Left ventricle myocardium superior (tissue), 1 donor: ENCODE measurements at regions not wholly inside any gene's neighbourhood (a gene's known extent, or its start where the extent isn't known, plus 50 kb on each side); places are given as distances from the start of the nearest gene placed in this dataset.
"Not testable (repeated sequence)": the region's sequence is repeated elsewhere in the genome, so short reads cannot be mapped to it uniquely, and the experiment has no call there.

Source experiments
- ATAC-seq: fragments of 200-7000 bp; cut with Tn5 transposase; one replicate; pipeline ENCODE4 v1.9.1; 2020; ENCODE audit warnings: mild to moderate bottlenecking, moderate library complexity
- DNase-seq: peaks from one replicate; pipeline ENCODE4 v3.0.0-alpha.2; 2020
- intact Hi-C: fragments of 100-400 bp; cut with micrococcal nuclease; formaldehyde crosslinking; loops from one replicate; pipeline ENCODE4 v1.11.0; 2022
- donor health status: DM: no; HTN: yes; CAD: no; lungs with severe emphysema.

DNA sequence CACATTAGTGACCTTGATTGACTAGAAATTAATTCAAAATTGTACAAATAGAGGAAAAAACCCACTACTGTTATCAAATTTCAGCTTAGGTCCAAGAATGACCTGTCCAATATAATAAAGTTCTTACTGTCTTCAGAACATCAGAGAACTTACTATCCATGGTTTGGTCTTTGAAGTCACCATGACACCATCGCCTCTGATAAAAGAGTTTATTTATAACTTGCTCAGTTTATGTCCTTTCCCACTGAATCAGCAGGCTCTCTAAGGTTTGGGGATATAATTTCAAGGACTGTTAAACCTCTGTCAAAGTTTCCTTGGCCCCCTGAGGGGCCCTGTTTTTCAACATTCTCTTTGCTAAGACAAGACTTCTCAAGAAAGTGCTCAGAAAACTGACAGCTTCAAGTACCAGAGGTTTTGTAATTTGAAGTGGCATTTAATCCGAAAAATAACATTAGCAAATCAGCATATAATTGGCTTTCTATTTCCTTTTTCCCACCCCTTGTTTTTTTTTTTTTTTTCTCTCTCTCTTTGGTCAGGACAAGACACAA, 191.7 kb upstream of the FERD3L start:
- DNase-seq (no peak), ATAC-seq (no peak)
- intact Hi-C loops: no loop called here

DNA sequence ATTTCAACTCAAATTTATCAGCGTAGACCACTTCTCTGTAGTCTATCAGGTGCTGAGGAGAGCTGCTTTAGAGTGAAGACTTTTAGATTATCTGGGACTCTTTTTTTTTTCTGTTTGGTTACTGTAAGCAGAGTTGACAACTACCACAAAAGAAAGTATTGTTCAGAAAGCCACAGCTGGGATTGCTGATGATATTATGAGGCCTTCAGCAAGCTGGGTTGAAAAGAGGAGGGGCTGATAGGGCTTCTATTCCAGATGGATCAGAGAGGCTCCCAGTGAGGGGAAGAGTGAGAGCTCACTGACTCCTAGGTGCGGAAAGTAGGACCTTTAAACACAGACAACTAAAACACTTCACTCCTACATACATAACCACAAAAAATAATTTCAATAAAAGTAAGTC, 188.5 kb upstream of the FERD3L start:
- no peak for DNase-seq
- no peak for ATAC-seq
- intact Hi-C loops: no loop called here

DNA sequence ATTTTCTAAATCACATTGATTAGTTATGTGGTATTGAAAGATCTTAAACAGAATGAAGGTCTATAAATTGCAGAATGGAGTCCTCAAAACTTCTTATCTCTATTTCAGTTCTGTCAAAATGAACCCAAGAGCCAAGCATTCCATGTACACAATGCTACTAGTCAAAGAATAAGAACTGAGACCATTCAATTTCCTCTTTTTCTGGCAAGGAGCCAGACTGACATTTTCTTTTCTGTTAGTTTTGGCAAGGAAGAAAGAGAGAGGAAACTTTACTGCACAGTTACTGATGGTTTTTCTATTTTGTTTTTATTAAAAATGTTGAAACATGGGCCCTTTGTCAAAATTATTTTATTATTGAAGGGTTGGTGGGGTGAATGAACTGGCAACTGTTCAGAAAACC, 181.8 kb upstream of the FERD3L start:
- intact Hi-C loops: no loop called here
- ATAC-seq: no peak
- DNase-seq: no peak

DNA sequence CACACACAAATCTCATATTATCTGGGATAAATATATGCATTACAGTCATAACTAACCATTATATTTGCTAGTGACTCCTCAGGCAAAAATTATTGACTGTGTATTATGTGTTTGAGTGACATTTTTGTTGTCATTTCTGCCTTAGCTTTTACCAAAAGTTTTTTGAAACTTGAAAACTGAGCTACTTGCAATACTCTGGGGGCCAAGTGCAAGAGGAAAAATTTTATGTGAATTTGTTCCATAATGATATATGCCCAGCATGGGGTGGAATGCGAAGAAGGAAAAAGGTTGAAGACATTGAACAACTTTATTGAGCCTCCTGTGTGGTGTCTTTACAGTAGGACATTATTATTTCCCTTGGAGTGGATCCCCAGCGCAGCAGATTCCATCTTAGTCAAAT, 176.8 kb upstream of the FERD3L start:
- intact Hi-C loops: no loop called here
- DNase-seq (no peak), ATAC-seq (no peak)

DNA sequence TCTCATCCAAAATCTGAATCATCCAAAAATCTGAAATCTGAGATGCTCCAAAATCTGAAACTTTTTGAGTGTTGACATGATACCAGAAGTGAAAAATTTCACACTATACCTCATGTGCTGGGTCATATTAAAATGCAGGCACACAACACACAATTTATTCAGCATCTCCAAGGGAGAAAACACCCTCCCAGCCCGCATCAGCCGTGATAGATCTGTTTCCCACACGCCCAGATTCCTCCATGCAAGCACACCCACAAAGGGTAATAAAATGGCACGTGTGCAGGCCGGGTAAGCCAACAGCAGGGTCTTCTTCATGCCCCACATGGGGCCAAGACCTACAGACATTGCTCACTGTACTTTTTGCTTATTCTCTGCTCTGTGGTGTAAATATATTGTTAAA, 173.1 kb upstream of the FERD3L start:
- intact Hi-C loops: no loop called here
- no peak for ATAC-seq
- no peak for DNase-seq

DNA sequence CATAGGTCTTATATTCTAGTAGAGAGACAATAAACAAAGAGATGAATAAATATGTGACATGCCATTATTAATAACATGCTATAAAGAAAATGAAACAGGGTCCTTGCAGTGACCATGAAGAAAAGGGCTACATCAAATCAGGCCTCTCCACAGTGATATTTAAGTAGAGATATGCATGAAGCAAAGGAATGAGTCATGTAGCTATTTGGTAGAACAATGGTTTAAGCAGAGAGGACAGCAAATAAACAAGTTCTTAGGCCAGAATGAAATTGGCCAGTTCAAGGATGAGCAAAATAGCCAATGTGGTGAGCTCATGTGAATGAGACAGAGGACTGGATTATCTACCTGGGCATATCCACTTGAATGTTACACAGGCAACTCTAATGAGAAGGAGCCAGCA, 172.2 kb upstream of the FERD3L start:
- no peak for ATAC-seq
- intact Hi-C loops: no loop called here

DNA sequence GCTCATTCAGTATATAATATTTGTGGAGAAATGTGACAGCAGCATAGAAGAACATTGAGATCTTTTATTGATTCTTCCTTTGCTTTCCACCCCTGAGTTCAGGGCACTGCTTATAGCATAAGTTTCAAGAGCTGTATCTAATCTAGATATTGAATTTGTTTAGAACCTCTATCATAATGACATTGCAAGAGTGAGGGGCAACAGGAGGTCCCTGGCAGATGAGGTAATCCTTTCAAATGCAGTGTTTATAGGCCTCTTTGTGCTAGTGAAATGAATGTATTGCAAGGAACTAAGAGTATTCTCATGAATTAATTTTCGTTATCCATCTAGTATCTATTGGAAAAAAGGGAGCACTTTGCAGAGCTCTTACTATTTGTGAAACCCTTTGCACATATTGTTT, 167.2 kb upstream of the FERD3L start:
- DNase-seq (no peak), ATAC-seq (no peak)
- intact Hi-C loops: no loop called here

More for the DNA sequence above, 172.2 kb upstream of the FERD3L start:
- no peak for DNase-seq

DNA sequence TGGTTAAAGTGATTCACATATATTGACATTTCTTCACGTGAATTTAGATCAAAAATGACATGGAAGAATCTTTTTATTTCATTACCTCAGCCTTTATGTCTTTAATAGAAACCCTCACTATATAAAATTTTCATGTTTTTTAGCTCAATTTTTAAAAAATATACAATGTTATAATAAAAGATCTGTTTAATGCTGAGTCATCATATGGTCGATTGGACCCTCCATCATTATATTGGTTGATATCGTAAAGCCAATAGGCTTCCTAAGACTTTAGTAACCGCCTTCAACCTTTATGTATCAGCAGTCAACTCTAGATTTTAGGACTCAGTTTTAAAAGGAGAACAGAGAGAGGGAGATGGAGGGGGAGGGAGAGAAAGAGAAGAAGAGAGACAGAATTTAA, 162.3 kb upstream of the FERD3L start:
- ATAC-seq: no peak
- DNase-seq: no peak
- intact Hi-C loops: no loop called here

DNA sequence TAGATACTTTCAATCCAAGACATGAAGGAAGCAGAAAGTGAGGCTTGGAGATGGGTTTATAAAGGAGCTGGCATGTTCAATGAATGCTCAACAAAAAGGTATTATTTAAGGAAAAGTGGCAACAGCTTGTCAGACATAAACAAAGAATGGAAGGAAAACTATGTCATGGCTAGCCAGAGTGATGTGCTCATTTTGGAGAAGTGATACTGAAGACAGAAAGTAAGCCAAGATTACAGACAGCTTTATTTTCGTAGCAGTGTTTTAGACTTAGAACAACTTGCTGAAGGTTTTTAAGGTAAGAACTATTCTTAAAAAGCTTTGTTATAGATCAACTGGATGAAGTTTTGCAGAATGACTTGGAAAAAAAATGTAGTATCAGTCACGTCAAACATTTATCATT, 160.5 kb upstream of the FERD3L start:
- no peak for DNase-seq
- intact Hi-C loops: no loop called here
- no peak for ATAC-seq

DNA sequence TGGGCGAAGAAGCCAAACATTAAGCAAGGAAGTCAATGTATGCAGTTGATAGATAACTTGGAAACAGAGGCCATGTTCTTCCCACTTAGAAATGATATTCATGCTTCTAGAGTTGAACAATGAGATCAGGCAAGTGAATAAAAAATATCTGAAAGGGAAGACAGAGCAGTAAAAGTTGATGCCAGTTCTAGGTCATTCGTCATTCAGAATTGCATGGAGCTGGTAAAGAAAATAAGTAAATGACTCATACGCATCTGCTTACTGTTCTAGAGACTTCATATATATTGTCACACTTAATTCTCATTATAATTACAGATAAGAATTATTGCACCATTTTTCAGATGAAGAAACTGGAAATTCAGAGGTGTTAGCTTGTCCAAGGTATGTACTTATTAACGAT, 158.9 kb upstream of the FERD3L start:
- DNase-seq: no peak
- intact Hi-C loops: no loop called here
- no peak for ATAC-seq

DNA sequence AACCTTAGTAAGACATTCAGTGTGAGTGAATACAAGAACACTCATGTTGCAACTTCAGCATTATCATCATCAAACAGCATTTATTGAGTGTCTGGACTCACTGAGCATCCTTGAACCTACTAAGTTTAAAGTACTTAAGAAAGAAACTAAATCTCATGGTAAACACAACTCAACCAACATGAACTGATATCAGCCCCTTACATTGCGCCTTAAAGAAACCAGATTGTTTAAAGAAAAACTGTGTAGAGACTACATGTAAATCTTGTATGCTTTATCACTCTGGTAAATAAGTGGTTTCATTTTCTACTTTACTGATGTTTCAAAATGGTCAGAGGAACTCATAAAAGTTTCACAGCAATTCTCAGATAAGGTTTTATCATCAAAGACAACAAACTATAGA, 157.5 kb upstream of the FERD3L start:
- intact Hi-C loops: no loop called here
- DNase-seq (no peak), ATAC-seq (no peak)

DNA sequence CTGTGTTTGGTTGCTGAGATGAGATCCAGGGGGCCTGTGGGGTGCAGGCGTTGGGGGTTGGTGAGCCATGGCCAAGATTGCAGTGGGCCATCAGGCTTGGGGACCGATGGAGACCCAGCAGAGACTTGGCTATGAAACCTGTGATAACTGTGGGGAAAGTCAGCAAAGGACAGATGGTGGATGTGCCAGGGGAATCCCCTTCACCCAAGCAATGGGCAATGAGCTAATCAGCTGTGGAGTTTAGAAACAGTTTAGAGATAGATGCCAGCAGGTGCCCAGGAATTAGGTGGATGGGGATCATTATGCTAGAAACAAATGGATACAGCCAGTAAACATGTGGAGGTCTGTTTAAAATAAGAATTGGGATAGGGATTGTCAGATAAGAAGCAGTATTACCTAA, 151.4 kb upstream of the FERD3L start:
- no peak for ATAC-seq
- no peak for DNase-seq

DNA sequence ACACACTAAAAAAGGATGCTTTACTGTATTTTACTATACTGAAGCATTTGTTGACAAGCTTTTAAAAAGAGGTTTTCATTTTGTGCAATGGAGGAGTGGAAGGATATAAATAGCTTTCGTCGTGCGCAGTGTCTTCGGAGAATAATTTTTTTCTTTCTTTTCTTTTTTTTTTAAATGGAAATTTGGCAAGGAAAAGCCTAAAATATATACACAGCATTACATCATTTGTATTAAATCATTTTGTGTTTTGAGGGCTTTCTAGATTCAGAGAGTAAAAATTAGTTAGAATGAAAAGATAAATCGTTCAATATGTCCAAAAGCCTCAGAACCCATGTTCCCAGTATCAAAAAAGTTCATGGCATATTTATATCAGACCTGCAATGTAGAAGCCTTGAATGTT, 150.2 kb upstream of the FERD3L start:
- ATAC-seq (no peak), DNase-seq (no peak)
- intact Hi-C loops: no loop called here

More for the DNA sequence above, 151.4 kb upstream of the FERD3L start:
- intact Hi-C loops: no loop called here

DNA sequence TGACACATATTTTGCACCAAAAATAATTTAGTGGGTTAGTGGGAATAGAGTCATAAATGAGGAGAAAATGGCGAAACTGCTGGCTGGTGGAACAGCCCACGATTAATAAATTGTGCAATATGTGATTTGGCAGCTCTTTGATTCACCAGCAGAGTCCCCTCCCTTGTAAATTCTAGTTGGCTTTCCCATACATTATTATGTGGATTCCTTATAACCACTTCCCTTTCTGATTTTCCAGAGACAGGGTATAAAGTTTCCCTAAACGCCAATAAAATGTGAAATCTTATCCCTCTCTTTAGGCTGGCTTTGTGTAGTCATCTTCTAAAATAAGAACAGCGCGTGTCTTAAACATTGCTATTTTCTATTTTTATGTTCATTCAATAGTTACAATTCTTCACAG, 149.4 kb upstream of the FERD3L start:
- DNase-seq (no peak), ATAC-seq (no peak)
- intact Hi-C loops: no loop called here

DNA sequence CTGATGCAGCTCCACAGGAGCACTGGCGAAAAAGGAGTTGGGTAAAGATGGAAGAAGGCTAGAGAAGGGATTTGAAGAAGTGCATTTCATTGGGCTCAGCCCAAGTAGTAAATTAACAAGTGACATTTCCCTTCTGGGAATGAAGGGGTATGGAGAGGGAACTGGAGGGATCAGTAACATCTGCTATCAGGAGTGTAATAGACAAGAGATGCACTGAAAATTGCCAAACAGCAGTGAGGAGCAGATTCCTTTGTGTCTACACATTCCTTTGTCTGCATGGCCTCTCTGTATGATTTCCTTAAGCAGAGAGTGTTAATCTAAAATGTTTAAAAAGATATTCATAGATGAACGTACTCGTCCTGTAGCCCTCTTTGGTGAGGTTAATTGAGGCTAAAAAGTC, 148.2 kb upstream of the FERD3L start:
- DNase-seq: no peak
- intact Hi-C loops: no loop called here
- no peak for ATAC-seq

DNA sequence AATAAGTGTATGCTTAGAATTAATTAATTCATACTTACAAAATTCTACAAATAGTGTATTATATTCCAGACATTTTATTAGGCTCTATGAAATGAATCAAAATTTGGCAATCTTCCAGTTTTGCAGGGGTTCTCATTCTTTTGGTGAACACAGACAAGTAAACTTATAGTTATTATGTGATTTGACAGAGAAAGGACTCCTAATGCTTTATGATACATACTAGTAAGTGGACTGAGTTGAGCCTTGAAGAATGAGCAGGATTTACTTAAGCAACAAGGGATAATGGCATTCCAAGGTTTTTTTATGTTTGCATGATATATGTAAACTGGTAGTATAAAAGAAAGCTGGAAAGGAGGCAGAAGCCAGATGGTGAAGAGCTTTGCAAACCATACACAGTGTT, 145.7 kb upstream of the FERD3L start:
- ATAC-seq: no peak
- intact Hi-C loops: no loop called here
- DNase-seq: no peak

DNA sequence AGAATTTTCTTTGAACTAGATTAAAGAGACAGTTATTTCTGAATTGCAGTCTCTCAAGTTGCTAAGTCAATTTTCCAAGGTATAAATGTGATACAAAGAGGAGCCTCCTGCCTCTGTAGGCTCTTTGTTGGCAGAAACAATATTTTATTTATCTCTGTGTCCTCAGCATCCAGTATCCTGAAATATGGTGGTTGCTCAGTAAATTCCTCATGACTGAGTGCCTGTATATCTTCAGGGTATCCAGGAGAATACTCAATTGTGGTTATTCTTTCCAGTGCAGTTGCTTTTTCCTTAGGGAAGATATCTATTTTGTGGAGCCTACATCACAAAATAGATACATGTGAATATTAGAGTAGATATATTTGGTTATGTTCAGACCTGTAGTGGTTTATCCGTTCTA, 144.8 kb upstream of the FERD3L start:
- intact Hi-C loops: no loop called here
- no peak for DNase-seq
- ATAC-seq: no peak

DNA sequence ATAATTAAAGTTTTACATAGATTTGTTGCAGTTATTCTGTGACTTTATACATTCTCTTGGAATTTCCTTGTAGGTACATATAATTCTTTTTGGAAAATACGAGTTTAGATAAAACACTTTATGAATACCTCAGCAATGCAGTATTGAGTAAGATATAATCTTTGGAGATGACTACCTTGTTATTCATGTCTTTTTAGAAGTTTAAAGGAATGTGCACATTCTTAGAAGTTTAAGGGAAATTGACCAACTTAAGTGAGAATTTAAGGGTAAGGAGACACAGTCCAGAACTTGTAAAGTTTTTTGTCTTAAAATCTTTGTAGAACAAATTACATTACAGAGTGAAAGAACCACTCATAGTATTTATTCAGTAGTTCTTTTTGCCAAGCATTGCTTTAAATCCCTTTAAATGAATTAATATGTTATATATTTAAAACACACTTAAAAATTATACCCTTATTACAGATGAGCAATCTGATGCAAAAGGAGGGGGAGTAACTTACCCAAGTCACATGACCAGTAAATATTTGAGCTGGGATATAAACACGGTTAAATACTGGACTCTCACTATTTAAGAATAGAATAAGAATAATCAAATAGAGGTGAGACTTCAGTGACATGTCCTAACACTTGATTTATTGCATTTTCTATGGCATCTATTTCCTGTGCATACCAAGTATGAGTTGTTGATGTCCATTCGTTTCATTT, 139.5 kb upstream of the FERD3L start:
- DNase-seq: no peak
- ATAC-seq: no peak
- intact Hi-C loops: no loop called here

DNA sequence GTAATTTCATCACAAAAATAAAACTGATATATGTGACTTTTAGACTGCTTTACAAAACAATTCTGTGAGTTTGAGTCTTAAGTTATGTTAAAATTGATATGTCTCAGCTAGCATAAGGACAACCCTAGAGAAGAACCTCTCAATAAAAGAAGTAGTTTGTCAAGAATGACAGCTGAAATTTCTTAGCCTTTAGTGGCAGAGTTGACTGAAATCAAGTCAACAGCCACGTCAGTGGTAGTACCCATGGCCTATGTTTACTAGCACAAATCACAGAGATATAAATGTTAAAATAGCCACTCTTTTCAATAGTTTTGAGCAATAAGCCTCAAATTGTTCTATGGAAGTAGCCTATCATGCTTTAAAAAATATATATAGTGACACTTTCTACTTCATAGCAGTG, 138.9 kb upstream of the FERD3L start:
- DNase-seq (no peak), ATAC-seq (no peak)
- intact Hi-C loops: no loop called here

DNA sequence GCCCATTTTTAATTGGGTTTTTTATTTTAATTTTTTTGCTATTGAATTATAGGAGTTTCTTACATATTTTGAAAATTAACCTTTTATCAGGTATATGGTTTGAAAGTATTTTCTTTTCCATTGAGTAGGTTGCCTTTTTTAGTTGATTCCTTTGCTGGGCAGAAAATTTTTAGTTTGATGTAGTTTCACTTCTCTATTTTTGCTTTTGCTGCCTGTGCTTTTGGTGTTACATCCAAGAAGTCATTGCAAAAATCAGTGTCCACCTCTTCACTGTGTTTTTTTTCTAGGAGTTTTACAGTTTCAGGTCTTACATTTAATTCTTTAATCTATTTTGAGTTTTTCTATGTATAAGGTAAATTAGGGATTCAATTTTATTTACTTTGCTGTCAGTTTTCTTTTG, 129.8 kb upstream of the FERD3L start:
- no peak for ATAC-seq
- intact Hi-C loops: no loop called here
- no peak for DNase-seq

DNA sequence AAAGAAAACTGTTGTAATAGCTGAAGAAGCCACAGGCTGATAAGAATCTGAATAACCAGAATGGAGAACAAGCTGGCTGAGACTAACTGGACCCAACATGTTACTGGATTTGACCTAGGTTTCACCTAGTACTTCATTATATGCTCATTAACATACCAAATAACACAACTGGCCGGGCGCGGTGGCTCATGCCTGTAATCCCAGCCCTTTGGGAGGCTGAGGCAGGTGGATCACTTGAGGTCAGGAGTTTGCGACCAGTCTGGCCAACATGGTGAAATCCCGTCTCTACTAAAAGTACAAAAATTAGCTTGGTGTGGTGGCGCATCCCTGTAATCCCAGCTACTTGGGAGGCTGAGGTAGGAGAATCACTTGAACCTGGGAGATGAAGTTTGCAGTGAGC, 127.1 kb upstream of the FERD3L start:
- DNase-seq, ATAC-seq, intact Hi-C loops: not testable (repeated sequence)

DNA sequence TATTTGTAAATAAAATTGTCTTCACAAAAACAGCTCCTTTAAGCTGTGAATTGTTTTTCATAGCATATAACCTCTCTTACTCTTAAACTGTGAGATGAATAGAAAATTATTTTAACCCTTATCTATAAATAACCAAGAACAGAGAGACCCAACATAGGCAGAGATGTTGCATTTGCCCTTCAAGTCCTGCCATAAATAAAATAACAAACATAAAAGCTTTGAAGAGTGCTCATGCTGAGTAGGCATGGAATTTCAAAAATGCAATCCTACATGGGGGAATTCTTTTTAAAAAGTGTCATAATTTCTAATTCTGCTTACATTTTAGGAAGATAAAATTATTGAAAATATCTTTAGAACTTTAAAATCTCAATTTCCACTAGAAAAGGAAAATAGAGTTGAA, 124.1 kb upstream of the FERD3L start:
- intact Hi-C loops: no loop called here
- DNase-seq: no peak
- ATAC-seq: no peak
